Breast epithelium (tissue), 3 donors: ENCODE measurements at regions not wholly inside any gene's neighbourhood (a gene's known extent, or its start where the extent isn't known, plus 50 kb on each side); places are given as distances from the start of the nearest gene placed in this dataset.

Source experiments
- CTCF ChIP-seq, 3 donors: fragments of 450-650 bp; IDR thresholded peaks; one replicate each; pipeline ENCODE4 v1.5.1; 2016 to 2017; ENCODE audit warnings: antibody characterized with exemption in 3 of 3, mild to moderate bottlenecking in 3 of 3, moderate library complexity in 3 of 3
- POLR2AphosphoS5 ChIP-seq, 3 donors: sonication (generic); formaldehyde crosslinking; IDR thresholded peaks; one replicate each; pipeline ENCODE4 v1.6.1; 2017; ENCODE audit warnings: antibody characterized with exemption in 3 of 3

DNA sequence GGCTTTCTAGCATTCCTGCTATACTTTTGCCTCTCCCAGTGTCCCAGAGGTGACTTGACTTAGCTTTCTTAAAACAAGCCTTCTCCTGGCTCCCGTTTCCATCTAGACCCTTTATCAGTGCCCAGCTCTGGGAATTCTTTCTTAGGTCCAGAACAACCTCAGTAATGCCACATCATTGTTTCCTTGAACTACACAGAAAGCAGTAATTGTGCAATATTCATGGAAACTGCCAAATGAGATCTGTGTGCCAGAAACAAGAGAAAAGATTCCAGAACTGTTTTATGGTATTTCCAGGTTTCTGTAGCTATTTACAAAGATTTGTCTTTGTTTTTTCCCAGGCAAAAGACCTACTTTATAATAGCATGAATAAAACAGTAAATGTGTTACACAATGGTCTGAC, 391.3 kb downstream of the SLCO4C1 start:
- TF ChIP-seq POLR2AphosphoS5 (IDR thresholded peaks at IDR 0.05) (no peak), CTCF (IDR thresholded peaks at IDR 0.05) (no peak)
